OCI-LY3 (cell line): ENCODE measurements at regions not wholly inside any gene's neighbourhood (a gene's known extent, or its start where the extent isn't known, plus 50 kb on each side); places are given as distances from the start of the nearest gene placed in this dataset.
"Not testable (repeated sequence)": the region's sequence is repeated elsewhere in the genome, so short reads cannot be mapped to it uniquely, and the experiment has no call there.

Source experiments
- EZH2phosphoT487 ChIP-seq: fragments of 200-600 bp; shearing (Covaris generic); IDR thresholded peaks from 2 replicates; pipeline ENCODE4 v1.6.1; 2018; ENCODE audit warnings: antibody characterized with exemption, mixed run types, low read depth
- TF ChIP-seq, protein P1 (sequence below): fragments of 200-600, 300-600 bp; sonication (generic); IDR thresholded peaks from 2 replicates; pipeline ENCODE4 v1.5.1; 2014; ENCODE audit warnings: antibody characterized with exemption, low read length, low read depth

DNA sequence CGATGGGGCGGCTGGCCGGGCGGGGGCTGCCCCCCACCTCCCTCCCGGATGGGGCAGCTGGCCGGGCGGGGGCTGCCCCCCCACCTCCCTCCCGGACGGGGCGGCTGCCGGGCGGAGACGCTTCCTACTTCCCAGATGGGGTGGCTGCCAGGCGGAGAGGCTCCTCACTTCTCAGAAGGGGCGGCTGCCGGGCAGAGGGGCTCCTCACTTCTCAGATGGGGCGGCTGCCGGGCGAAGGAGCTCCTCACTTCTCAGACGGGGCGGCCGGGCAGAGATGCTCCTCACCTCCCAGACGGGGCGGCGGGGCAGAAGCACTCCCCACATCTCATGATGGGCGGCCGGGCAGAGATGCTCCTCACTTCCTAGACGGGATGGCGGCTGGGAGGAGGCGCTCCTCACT, 138.2 kb upstream of the ZNF91 start:
- TF ChIP-seq, protein P1, sequence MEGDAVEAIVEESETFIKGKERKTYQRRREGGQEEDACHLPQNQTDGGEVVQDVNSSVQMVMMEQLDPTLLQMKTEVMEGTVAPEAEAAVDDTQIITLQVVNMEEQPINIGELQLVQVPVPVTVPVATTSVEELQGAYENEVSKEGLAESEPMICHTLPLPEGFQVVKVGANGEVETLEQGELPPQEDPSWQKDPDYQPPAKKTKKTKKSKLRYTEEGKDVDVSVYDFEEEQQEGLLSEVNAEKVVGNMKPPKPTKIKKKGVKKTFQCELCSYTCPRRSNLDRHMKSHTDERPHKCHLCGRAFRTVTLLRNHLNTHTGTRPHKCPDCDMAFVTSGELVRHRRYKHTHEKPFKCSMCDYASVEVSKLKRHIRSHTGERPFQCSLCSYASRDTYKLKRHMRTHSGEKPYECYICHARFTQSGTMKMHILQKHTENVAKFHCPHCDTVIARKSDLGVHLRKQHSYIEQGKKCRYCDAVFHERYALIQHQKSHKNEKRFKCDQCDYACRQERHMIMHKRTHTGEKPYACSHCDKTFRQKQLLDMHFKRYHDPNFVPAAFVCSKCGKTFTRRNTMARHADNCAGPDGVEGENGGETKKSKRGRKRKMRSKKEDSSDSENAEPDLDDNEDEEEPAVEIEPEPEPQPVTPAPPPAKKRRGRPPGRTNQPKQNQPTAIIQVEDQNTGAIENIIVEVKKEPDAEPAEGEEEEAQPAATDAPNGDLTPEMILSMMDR: not testable (repeated sequence)
- TF ChIP-seq EZH2phosphoT487: not testable (repeated sequence)
